Activated T-cell treated with anti-CD3 and anti-CD28 coated beads, Interleukin-2, amount 50 U/mL, for 48 hours (primary cell): ENCODE measurements at regions not wholly inside any gene's neighbourhood (a gene's known extent, or its start where the extent isn't known, plus 50 kb on each side); places are given as distances from the start of the nearest gene placed in this dataset.
"Not testable (repeated sequence)": the region's sequence is repeated elsewhere in the genome, so short reads cannot be mapped to it uniquely, and the experiment has no call there.

Source experiments
- DNase-seq, 2 experiments: peaks; one replicate each; pipeline ENCODE4 v3.0.0-alpha.2; 2020

GRCh38 chr2:238502088-238502810 is 75.5 kb downstream of the ASB1 start:
- no peak for DNase-seq

GRCh38 chr2:238502956-238503791 is 76.4 kb downstream of the ASB1 start:
- no peak for DNase-seq

- DNase-seq, result no peak
These were observed 77.6 kb downstream of the ASB1 start for GRCh38 chr2:238504181-238504931.

GRCh38 chr2:238505119-238505891 is 78.6 kb downstream of the ASB1 start:
- peak; percentile 35 to 49 for DNase-seq

- DNase-seq, result no peak
These were observed 79.2 kb downstream of the ASB1 start for GRCh38 chr2:238505892-238506280.

GRCh38 chr2:238506371-238507068 is 79.8 kb downstream of the ASB1 start:
- no peak for DNase-seq

- DNase-seq, result no peak
These were observed 81.1 kb downstream of the ASB1 start for GRCh38 chr2:238507836-238508235.

- no peak for DNase-seq
These were observed 82.6 kb downstream of the ASB1 start for GRCh38 chr2:238509151-238509835.

GRCh38 chr2:238509903-238510302 is 83.2 kb downstream of the ASB1 start:
- no peak for DNase-seq

GRCh38 chr2:238510911-238511613 is 84.3 kb downstream of the ASB1 start:
- no peak for DNase-seq

- no peak for DNase-seq
These were observed 84.9 kb downstream of the ASB1 start for GRCh38 chr2:238511614-238511950.

GRCh38 chr2:238512247-238512867 is 85.6 kb downstream of the ASB1 start:
- no peak for DNase-seq

- DNase-seq, result peak; percentile 57 to 62
These were observed 86.6 kb downstream of the ASB1 start for GRCh38 chr2:238513346-238513745.

- not testable (repeated sequence) for DNase-seq
These were observed 87.3 kb downstream of the ASB1 start for GRCh38 chr2:238514024-238514423.

GRCh38 chr2:238515377-238515776 is 88.7 kb downstream of the ASB1 start:
- no peak for DNase-seq

- DNase-seq, result no peak
These were observed 90.5 kb downstream of the ASB1 start for GRCh38 chr2:238517209-238517608.

GRCh38 chr2:238518172-238518820 is 91.6 kb downstream of the ASB1 start:
- no peak for DNase-seq

GRCh38 chr2:238518821-238519186 is 92.1 kb downstream of the ASB1 start:
- no peak for DNase-seq

- DNase-seq, result no peak
These were observed 93.7 kb downstream of the ASB1 start for GRCh38 chr2:238520359-238520886.

GRCh38 chr2:238521002-238521401 is 94.3 kb downstream of the ASB1 start:
- DNase-seq, result no peak
